ENCODE measurements at regions not wholly inside any gene's neighbourhood (a gene's known extent, or its start where the extent isn't known, plus 50 kb on each side); places are given as distances from the start of the nearest gene placed in this dataset.
"Not testable (repeated sequence)": the region's sequence is repeated elsewhere in the genome, so short reads cannot be mapped to it uniquely, and the experiment has no call there.

- Histone ChIP-seq H2AFZ (ENCODE audit: low read length) (no peak overlapping the region), H3K9me3 (ENCODE audit: insufficient read depth, low read depth, low read length) (no peaks in the 10 kb centered on the region), H3K9me2 (replicated peaks; ENCODE audit: low read depth, low read length) (no peaks in the 10 kb centered on the region), H3K4me3 (ENCODE audit: low read length, poor library complexity, severe bottlenecking) (no peak overlapping the region), H3K4me2 (ENCODE audit: low read depth, low read length, poor library complexity, severe bottlenecking) (no peak overlapping the region), H3K9ac (ENCODE audit: low read depth, low read length, poor library complexity, severe bottlenecking) (no peak overlapping the region), H3K79me2 (ENCODE audit: insufficient read depth, low read length) (no peaks in the 10 kb centered on the region), H3K27me3 (ENCODE audit: insufficient read depth, low read length, poor library complexity, severe bottlenecking) (no peaks in the 10 kb centered on the region), H3K36me3 (ENCODE audit: insufficient read depth, low read length) (no peaks in the 10 kb centered on the region), H3F3A (ENCODE audit: low read depth) (no peaks in the 10 kb centered on the region), H3K4me1 (ENCODE audit: insufficient read depth, low read length, poor library complexity, severe bottlenecking) (no peaks in the 10 kb centered on the region), H4K20me1 (ENCODE audit: insufficient read depth, low read length, poor library complexity, severe bottlenecking) (no peaks in the 10 kb centered on the region)
- TF ChIP-seq CTCF (conservative IDR thresholded peaks at IDR 0.05; ENCODE audit: low read length), result no peak
- no peak for TF ChIP-seq EZH2phosphoT487 (IDR thresholded peaks at IDR 0.05; ENCODE audit: borderline replicate concordance)
Measured at GRCh38 chr2:186164325-186164724, 321.7 kb upstream of the ZC3H15 start.

DNA sequence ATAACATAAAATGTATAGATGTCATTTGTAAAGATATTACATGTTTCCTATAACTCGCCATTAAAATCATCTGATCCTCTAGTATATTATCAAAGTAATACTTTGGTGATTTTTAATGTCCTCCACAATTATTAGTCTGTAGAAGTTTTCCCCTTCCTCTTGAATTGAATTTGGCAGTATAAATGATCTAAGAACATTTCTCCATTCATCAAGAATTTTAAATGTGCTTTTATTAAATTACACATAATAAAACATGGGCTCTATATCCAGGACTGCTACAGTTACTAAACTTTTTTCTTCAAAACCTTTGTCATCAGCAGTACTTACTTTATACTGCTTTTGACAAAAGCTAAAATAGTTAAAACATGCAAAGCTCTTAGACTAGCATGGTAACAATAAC is 315.4 kb upstream of the ZC3H15 start:
- H3K9ac ChIP-seq (ENCODE audit: low read depth, low read length, poor library complexity, severe bottlenecking), result no peak overlapping the region
- H3F3A ChIP-seq (ENCODE audit: low read depth), result no peaks in the 10 kb centered on the region
- H3K79me2 ChIP-seq (ENCODE audit: insufficient read depth, low read length), result no peaks in the 10 kb centered on the region
- TF ChIP-seq CTCF (conservative IDR thresholded peaks at IDR 0.05; ENCODE audit: low read length) (no peak), EZH2phosphoT487 (IDR thresholded peaks at IDR 0.05; ENCODE audit: borderline replicate concordance) (no peak)
- no peaks in the 10 kb centered on the region for H3K9me3 ChIP-seq (ENCODE audit: insufficient read depth, low read depth, low read length)
- H4K20me1 ChIP-seq (ENCODE audit: insufficient read depth, low read length, poor library complexity, severe bottlenecking), result no peaks in the 10 kb centered on the region
- no peaks in the 10 kb centered on the region for H3K36me3 ChIP-seq (ENCODE audit: insufficient read depth, low read length)
- H2AFZ ChIP-seq (ENCODE audit: low read length), result no peak overlapping the region
- H3K4me2 ChIP-seq (ENCODE audit: low read depth, low read length, poor library complexity, severe bottlenecking), result no peak overlapping the region
- H3K27me3 ChIP-seq (ENCODE audit: insufficient read depth, low read length, poor library complexity, severe bottlenecking), result no peaks in the 10 kb centered on the region
- no peaks in the 10 kb centered on the region for H3K4me1 ChIP-seq (ENCODE audit: insufficient read depth, low read length, poor library complexity, severe bottlenecking)
- H3K4me3 ChIP-seq (ENCODE audit: low read length, poor library complexity, severe bottlenecking), result no peak overlapping the region
- no peaks in the 10 kb centered on the region for H3K9me2 ChIP-seq (replicated peaks; ENCODE audit: low read depth, low read length)

GRCh38 chr2:186181625-186182024 is 304.4 kb upstream of the ZC3H15 start:
- Histone ChIP-seq H3K9me3 (ENCODE audit: insufficient read depth, low read depth, low read length) (no peaks in the 10 kb centered on the region), H3F3A (ENCODE audit: low read depth) (no peaks in the 10 kb centered on the region), H3K4me1 (ENCODE audit: insufficient read depth, low read length, poor library complexity, severe bottlenecking) (no peaks in the 10 kb centered on the region), H4K20me1 (ENCODE audit: insufficient read depth, low read length, poor library complexity, severe bottlenecking) (no peaks in the 10 kb centered on the region), H2AFZ (ENCODE audit: low read length) (no peak overlapping the region), H3K9me2 (replicated peaks; ENCODE audit: low read depth, low read length) (no peaks in the 10 kb centered on the region), H3K36me3 (ENCODE audit: insufficient read depth, low read length) (no peaks in the 10 kb centered on the region), H3K9ac (ENCODE audit: low read depth, low read length, poor library complexity, severe bottlenecking) (no peak overlapping the region), H3K79me2 (ENCODE audit: insufficient read depth, low read length) (no peaks in the 10 kb centered on the region), H3K27me3 (ENCODE audit: insufficient read depth, low read length, poor library complexity, severe bottlenecking) (no peaks in the 10 kb centered on the region), H3K4me2 (ENCODE audit: low read depth, low read length, poor library complexity, severe bottlenecking) (no peak overlapping the region), H3K4me3 (ENCODE audit: low read length, poor library complexity, severe bottlenecking) (no peak overlapping the region)
- TF ChIP-seq EZH2phosphoT487 (IDR thresholded peaks at IDR 0.05; ENCODE audit: borderline replicate concordance) (no peak), CTCF (conservative IDR thresholded peaks at IDR 0.05; ENCODE audit: low read length) (no peak)

DNA sequence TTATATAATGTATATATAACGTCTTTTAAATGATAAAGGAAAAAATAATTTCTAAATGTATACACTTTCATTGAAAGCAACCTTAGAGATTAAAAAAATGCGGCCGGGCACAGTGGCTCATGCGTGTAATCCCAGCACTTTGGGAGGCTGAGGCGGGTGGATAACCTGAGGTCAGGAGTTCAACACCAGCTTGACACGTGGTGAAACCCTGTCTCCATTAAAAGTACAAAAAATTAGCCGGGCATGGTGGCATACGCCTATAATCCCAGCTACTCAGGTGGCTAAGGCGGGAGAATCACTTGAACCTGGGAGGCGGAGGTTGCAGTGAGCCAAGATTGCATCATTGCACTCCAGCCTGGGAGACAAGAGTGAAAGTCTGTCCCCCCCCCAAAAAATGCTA is 303.7 kb upstream of the ZC3H15 start:
- H2AFZ ChIP-seq (ENCODE audit: low read length); H3K27me3 ChIP-seq (ENCODE audit: insufficient read depth, low read length, poor library complexity, severe bottlenecking); H3K4me3 ChIP-seq (ENCODE audit: low read length, poor library complexity, severe bottlenecking); H4K20me1 ChIP-seq (ENCODE audit: insufficient read depth, low read length, poor library complexity, severe bottlenecking); H3K4me2 ChIP-seq (ENCODE audit: low read depth, low read length, poor library complexity, severe bottlenecking); H3F3A ChIP-seq (ENCODE audit: low read depth); H3K9me3 ChIP-seq (ENCODE audit: insufficient read depth, low read depth, low read length); H3K9ac ChIP-seq (ENCODE audit: low read depth, low read length, poor library complexity, severe bottlenecking); H3K79me2 ChIP-seq (ENCODE audit: insufficient read depth, low read length); H3K4me1 ChIP-seq (ENCODE audit: insufficient read depth, low read length, poor library complexity, severe bottlenecking); H3K36me3 ChIP-seq (ENCODE audit: insufficient read depth, low read length); H3K9me2 ChIP-seq (replicated peaks; ENCODE audit: low read depth, low read length): not testable (repeated sequence)

Data from Loucy (cell line).